Esophagus muscularis mucosa (tissue), 4 donors: ENCODE measurements at regions not wholly inside any gene's neighbourhood (a gene's known extent, or its start where the extent isn't known, plus 50 kb on each side); places are given as distances from the start of the nearest gene placed in this dataset.

ENCODE experiments used
- DNase-seq: peaks from one replicate; pipeline ENCODE4 v3.0.0-alpha.2; 2017; ENCODE audit errors: extremely low spot score
- H3K27ac ChIP-seq, 4 donors: fragments of 200-600 bp; sonication (generic); replicated peaks in 1 of 4; 1 replicate in 3 of 4; 2 replicates in 1 of 4; pipeline ENCODE4 v1.5.1; 2016 to 2019; ENCODE audit warnings: mild to moderate bottlenecking in 1 of 4
- H3K27me3 ChIP-seq, 4 donors: fragments of 200-600 bp; sonication (generic); one replicate each; pipeline versions ENCODE4 v1.5.1 to v1.6.0; 2016 to 2019
- H3K36me3 ChIP-seq, 4 donors: fragments of 200-600 bp; sonication (generic); one replicate each; pipeline ENCODE4 v1.5.1; 2016 to 2019
- H3K4me1 ChIP-seq, 4 donors: fragments of 200-600 bp; sonication (generic); one replicate each; pipeline ENCODE4 v1.5.1; 2016 to 2019
- H3K4me3 ChIP-seq, 4 donors: fragments of 200-600 bp; sonication (generic); 1 replicate in 2 of 4; 2 replicates in 2 of 4; pipeline ENCODE4 v1.5.1; 2016 to 2019; ENCODE audit warnings: mild to moderate bottlenecking in 4 of 4, moderate library complexity in 1 of 4
- H3K9me3 ChIP-seq, 4 donors: fragments of 200-600 bp; sonication (generic); 1 replicate in 3 of 4; 2 replicates in 1 of 4; pipeline ENCODE4 v1.5.1; 2016 to 2019
- CTCF ChIP-seq, 3 experiments: fragments of 200-600 bp in 2 of 3; fragments of 450-650 bp in 1 of 3; sonication (generic) in 2 of 3; IDR thresholded peaks; one replicate each; pipeline ENCODE4 v1.5.1; 2017 to 2019; ENCODE audit warnings: antibody characterized with exemption in 3 of 3, mild to moderate bottlenecking in 2 of 3, moderate library complexity in 1 of 3
- EP300 ChIP-seq: sonication (generic); formaldehyde crosslinking; IDR thresholded peaks from one replicate; pipeline ENCODE4 v1.6.1; 2017; ENCODE audit warnings: antibody characterized with exemption
- POLR2A ChIP-seq: fragments of 450-650 bp; IDR thresholded peaks from one replicate; pipeline ENCODE4 v1.6.1; 2017; ENCODE audit warnings: antibody characterized with exemption, moderate library complexity, mild to moderate bottlenecking, low read depth
- POLR2AphosphoS5 ChIP-seq, 2 donors: sonication (generic); formaldehyde crosslinking; IDR thresholded peaks; one replicate each; pipeline ENCODE4 v1.6.1; 2017; ENCODE audit warnings: antibody characterized with exemption in 2 of 2
- WGBS: methylation state at CpG from one replicate; pipeline ENCODE4 v1.1.5; 2018; 5-methylcytosine and 5-hydroxymethylcytosine counted together
- intact Hi-C: fragments of 100-400 bp; cut with DNase I; formaldehyde crosslinking; loops from one replicate; pipeline ENCODE4 v1.15.1; 2023

DNA sequence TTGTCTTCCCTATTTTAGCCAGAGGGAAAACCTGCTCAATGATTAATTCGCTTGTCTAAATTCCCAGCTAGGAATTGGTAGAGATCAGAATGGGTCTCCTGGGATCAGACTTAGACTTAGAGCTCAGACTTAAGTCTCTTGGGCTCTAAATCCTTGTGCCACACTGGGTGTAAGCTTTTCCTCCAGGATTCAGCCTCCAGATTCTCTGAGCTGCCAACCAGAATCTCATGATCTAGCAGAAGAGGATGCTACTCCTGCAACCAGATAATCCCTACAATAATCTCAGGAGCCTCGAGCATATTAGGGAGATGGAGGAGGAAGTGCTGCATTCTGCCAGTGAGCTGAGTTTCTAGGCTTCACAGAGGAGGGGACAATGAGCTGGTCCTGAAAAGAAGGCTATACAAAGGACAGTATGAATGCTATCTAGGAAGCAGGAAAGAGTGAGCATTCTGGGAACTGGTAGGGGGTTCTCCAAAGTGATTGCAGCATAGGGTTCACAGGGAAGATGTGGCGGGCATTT, 211.6 kb upstream of the SESN3 start:
- WGBS = 88% methylated on average over 3 of the region's 3 CpGs
- intact Hi-C loops = no loop called here

GRCh38 chr11:95435628-95436353, 204.8 kb upstream of the SESN3 start:
- WGBS = 88% methylated on average over 8 of the region's 9 CpGs
- no peaks in the 10 kb centered on the region for H3K9me3 ChIP-seq
- DNase-seq = no peak
- H3K27me3 ChIP-seq = no peaks in the 10 kb centered on the region
- no peak overlapping the region for H3K27ac ChIP-seq
- intact Hi-C loops = no loop called here
- H3K4me3 ChIP-seq = no peak overlapping the region
- TF ChIP-seq POLR2A (no peak), EP300 (no peak), CTCF (IDR thresholded peaks at IDR 0.05) (no peak), POLR2AphosphoS5 (IDR thresholded peaks at IDR 0.05) (no peak)
- no peaks in the 10 kb centered on the region for H3K36me3 ChIP-seq
- peaks cover 0 to 8% (median 0%) of the 10 kb centered on the region in 4 donors for H3K4me1 ChIP-seq

More for the DNA sequence above, 211.6 kb upstream of the SESN3 start:
- H3K4me1 ChIP-seq = peaks cover 0 to 6% (median 0%) of the 10 kb centered on the region in 4 donors
- TF ChIP-seq POLR2AphosphoS5 (IDR thresholded peaks at IDR 0.05) (no peak), EP300 (no peak), CTCF (IDR thresholded peaks at IDR 0.05) (no peak), POLR2A (no peak)
- H3K4me3 ChIP-seq = no peak overlapping the region
- H3K27me3 ChIP-seq = no peaks in the 10 kb centered on the region
- H3K9me3 ChIP-seq = no peaks in the 10 kb centered on the region
- peak; percentile 77 for DNase-seq
- no peak overlapping the region for H3K27ac ChIP-seq
- H3K36me3 ChIP-seq = no peaks in the 10 kb centered on the region

DNA sequence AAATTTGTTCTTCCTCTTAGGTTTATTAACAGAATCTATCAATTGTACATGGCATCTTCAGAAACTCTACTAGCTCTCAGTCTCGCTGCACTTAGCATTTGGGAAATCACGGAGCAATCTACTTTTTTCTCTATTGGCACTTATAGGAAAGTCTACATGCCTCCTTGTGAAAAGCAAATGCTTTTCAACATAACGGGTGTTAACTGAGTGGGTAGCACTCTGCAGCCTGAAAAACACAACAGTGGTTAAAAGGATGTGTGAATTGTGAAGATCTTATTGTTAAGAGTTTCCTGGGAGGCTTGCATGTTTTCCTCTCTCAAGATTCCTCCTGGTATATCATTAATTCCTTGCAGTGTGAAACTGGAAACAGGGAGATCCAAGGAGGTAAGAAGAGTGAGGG, 204.2 kb upstream of the SESN3 start:
- Histone ChIP-seq H3K9me3 (no peaks in the 10 kb centered on the region), H3K4me1 (peaks cover 0 to 8% (median 0%) of the 10 kb centered on the region in 4 donors), H3K36me3 (no peaks in the 10 kb centered on the region), H3K27ac (no peak overlapping the region), H3K4me3 (no peak overlapping the region), H3K27me3 (no peaks in the 10 kb centered on the region)
- WGBS = 88% methylated on average over 3 of the region's 3 CpGs
- TF ChIP-seq CTCF (IDR thresholded peaks at IDR 0.05) (no peak), EP300 (no peak), POLR2A (no peak), POLR2AphosphoS5 (IDR thresholded peaks at IDR 0.05) (no peak)
- intact Hi-C loops = no loop called here
- no peak for DNase-seq

DNA sequence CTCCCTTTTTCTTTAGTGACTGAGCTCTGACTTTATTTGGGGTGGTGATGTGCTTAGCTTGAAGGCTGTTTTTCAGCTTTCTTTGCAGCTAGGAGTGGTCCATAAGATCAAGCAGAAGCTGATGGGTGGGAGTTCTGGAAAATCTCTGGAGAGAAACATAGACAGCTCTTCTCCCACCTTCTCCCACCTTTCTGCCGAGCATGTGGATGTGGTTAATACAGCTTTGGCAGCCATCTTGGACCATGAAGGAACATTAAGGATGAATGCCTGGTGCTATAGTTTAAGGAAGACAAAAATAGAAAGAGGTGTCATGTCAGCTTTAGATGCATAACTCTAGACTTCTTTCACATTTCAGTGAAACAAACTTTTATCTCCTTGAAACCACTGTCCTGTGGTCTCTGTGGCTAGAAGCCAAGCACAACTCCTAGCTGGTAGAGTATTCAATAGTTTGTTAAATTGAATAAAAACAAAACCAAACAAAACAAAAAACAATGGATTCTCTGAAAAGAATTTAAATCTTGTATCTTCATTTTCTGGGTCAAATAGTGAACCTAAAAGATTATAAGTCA, 203.6 kb upstream of the SESN3 start:
- no peaks in the 10 kb centered on the region for H3K36me3 ChIP-seq
- no peaks in the 10 kb centered on the region for H3K27me3 ChIP-seq
- H3K27ac ChIP-seq = no peak overlapping the region
- no peak for TF ChIP-seq POLR2A
- TF ChIP-seq EP300 = no peak
- TF ChIP-seq POLR2AphosphoS5 (IDR thresholded peaks at IDR 0.05) = no peak
- TF ChIP-seq CTCF (IDR thresholded peaks at IDR 0.05) = no peak
- no peak for DNase-seq
- intact Hi-C loops = no loop called here
- WGBS = 87% methylated on average over 1 of the region's 1 CpG
- peaks cover 0 to 8% (median 0%) of the 10 kb centered on the region in 4 donors for H3K4me1 ChIP-seq
- H3K4me3 ChIP-seq = no peak overlapping the region
- H3K9me3 ChIP-seq = no peaks in the 10 kb centered on the region
